ENCODE measurements at regions not wholly inside any gene's neighbourhood (a gene's known extent, or its start where the extent isn't known, plus 50 kb on each side); places are given as distances from the start of the nearest gene placed in this dataset.

DNA sequence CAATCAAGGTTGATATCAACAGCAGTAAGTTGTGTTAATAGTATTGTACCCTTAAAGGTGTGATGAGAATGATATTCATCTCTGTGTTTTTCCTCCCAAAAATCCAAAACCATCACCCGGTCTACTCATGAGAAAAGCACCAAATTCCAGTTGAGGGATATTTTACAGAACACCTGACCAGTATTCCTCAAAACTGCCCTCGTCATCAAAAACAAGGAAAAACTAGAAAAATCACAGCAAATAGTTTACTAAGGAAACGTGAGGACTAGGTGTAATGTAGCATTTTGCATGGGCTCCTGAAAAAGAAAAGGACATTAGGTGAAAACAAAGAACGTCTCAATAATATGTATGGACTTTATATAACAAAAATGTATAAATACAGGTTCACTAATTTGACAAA, 394.4 kb upstream of the NRSN1 start:
- TF ChIP-seq, protein P1, sequence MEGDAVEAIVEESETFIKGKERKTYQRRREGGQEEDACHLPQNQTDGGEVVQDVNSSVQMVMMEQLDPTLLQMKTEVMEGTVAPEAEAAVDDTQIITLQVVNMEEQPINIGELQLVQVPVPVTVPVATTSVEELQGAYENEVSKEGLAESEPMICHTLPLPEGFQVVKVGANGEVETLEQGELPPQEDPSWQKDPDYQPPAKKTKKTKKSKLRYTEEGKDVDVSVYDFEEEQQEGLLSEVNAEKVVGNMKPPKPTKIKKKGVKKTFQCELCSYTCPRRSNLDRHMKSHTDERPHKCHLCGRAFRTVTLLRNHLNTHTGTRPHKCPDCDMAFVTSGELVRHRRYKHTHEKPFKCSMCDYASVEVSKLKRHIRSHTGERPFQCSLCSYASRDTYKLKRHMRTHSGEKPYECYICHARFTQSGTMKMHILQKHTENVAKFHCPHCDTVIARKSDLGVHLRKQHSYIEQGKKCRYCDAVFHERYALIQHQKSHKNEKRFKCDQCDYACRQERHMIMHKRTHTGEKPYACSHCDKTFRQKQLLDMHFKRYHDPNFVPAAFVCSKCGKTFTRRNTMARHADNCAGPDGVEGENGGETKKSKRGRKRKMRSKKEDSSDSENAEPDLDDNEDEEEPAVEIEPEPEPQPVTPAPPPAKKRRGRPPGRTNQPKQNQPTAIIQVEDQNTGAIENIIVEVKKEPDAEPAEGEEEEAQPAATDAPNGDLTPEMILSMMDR (IDR thresholded peaks at IDR 0.05): no peak
- no peak for TF ChIP-seq POLR2A (IDR thresholded peaks at IDR 0.05)
